ENCODE measurements at regions not wholly inside any gene's neighbourhood (a gene's known extent, or its start where the extent isn't known, plus 50 kb on each side); places are given as distances from the start of the nearest gene placed in this dataset.

DNA sequence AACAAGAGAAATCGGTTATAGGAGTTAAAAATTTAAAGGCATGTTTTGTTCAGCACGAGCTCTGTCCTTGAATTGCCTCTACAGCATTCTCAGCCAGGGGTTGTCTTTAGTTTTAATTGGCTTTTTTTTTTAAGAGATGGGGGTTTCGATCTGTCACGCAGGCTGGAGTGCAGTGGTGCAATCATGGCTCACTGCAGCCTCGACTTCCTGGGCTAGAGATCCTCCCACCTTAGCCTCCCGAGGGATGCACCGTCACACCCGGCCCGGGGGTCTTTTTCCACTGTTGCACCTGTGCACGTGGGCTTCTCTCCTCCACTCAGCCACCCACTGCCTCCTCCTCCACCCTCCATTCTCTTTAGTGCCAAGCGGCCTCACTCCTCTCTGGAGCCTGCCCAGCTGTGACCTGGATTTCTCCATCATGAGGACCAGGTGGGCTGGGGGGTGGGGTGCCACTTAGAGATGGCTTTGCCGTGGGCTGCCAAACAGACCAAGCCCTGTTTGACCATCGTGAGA, 106.8 kb upstream of the SEC14L1 start:
- TF ChIP-seq, protein P1, sequence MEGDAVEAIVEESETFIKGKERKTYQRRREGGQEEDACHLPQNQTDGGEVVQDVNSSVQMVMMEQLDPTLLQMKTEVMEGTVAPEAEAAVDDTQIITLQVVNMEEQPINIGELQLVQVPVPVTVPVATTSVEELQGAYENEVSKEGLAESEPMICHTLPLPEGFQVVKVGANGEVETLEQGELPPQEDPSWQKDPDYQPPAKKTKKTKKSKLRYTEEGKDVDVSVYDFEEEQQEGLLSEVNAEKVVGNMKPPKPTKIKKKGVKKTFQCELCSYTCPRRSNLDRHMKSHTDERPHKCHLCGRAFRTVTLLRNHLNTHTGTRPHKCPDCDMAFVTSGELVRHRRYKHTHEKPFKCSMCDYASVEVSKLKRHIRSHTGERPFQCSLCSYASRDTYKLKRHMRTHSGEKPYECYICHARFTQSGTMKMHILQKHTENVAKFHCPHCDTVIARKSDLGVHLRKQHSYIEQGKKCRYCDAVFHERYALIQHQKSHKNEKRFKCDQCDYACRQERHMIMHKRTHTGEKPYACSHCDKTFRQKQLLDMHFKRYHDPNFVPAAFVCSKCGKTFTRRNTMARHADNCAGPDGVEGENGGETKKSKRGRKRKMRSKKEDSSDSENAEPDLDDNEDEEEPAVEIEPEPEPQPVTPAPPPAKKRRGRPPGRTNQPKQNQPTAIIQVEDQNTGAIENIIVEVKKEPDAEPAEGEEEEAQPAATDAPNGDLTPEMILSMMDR (IDR thresholded peaks at IDR 0.05): no peak
- no peaks in the 10 kb centered on the region for H3K27me3 ChIP-seq
- no peaks in the 10 kb centered on the region for H3K4me1 ChIP-seq
- H3K27ac ChIP-seq: no peak overlapping the region
- intact Hi-C loops (cut with DNase I): no loop called here
- DNase-seq (ENCODE audit: low spot score in 2 of 2): no peak
- H3K36me3 ChIP-seq: no peaks in the 10 kb centered on the region
- peaks cover 9 to 10% of the 10 kb centered on the region in 2 donors for H3K9me3 ChIP-seq
- no peak overlapping the region for H3K4me3 ChIP-seq

DNA sequence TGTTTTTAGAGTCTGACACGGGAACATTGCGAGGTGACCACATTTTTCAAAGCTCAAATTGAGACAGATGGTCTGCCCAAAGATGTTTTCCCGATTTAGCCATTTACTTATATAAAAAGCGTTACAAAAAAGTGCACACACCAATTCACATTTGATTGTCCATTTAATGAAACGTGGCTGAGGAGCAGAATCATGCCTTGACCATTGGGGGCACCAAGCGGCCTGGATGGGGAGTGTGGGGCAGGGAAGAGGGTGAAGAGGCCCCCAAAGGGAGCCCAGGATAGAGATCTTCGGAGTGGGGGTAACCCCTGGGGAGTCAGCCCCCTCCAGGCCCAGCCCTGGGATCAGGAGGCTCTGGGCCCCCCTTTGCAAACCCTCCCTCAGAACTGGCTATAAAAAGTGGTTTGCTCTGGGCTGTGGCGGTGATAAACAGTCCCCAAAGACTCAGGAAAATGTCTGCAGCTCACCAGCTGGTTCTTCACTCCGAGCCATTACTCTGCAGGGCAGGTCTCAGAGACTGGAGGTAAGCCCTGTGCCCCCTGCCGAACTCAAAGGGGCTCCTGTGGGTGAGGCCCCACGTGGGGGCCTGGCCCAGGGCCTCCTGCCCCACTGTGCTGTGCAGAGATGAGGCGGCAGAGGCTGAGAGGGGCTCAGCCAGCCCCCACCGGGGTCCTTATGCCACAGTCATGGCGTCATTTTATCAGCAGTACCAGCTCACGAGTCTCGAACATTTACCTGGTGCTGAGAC, 105.9 kb upstream of the SEC14L1 start:
- no peaks in the 10 kb centered on the region for H3K36me3 ChIP-seq
- intact Hi-C loops (cut with DNase I): no loop called here

DNA sequence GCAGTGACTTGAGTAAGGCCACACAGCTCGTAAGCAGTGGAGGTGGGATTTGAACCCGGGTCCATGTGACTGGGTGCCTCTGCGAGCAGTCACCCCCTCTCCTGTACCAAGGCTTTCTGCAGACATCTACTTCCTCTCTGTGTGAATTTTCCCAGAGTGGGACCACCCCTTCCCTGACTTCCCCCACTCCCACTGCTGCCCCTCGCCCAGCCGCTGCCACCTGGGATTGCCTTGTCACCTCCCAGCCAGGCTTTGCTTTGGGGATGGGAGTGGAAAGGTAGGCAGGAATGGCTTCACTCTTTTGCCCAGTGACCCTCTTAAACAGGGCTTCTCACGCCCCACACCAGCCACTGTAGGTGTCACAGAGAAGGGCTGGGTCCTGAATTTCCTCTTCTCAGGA, 105.2 kb upstream of the SEC14L1 start:
- Histone ChIP-seq H3K27me3 (no peaks in the 10 kb centered on the region), H3K27ac (no peak overlapping the region), H3K9me3 (peaks cover 9 to 10% of the 10 kb centered on the region in 2 donors), H3K36me3 (no peaks in the 10 kb centered on the region), H3K4me3 (no peak overlapping the region), H3K4me1 (no peaks in the 10 kb centered on the region)
- TF ChIP-seq, protein P1 (IDR thresholded peaks at IDR 0.05): no peak
- no peak for DNase-seq (ENCODE audit: low spot score in 2 of 2)
- intact Hi-C loops (cut with DNase I): no loop called here

More for the DNA sequence above, 105.9 kb upstream of the SEC14L1 start:
- Histone ChIP-seq H3K27ac (no peak overlapping the region), H3K4me1 (no peaks in the 10 kb centered on the region), H3K9me3 (peaks cover 9 to 10% of the 10 kb centered on the region in 2 donors), H3K27me3 (no peaks in the 10 kb centered on the region), H3K4me3 (no peak overlapping the region)
- no peak for DNase-seq (ENCODE audit: low spot score in 2 of 2)
- TF ChIP-seq, protein P1 (IDR thresholded peaks at IDR 0.05): no peak

DNA sequence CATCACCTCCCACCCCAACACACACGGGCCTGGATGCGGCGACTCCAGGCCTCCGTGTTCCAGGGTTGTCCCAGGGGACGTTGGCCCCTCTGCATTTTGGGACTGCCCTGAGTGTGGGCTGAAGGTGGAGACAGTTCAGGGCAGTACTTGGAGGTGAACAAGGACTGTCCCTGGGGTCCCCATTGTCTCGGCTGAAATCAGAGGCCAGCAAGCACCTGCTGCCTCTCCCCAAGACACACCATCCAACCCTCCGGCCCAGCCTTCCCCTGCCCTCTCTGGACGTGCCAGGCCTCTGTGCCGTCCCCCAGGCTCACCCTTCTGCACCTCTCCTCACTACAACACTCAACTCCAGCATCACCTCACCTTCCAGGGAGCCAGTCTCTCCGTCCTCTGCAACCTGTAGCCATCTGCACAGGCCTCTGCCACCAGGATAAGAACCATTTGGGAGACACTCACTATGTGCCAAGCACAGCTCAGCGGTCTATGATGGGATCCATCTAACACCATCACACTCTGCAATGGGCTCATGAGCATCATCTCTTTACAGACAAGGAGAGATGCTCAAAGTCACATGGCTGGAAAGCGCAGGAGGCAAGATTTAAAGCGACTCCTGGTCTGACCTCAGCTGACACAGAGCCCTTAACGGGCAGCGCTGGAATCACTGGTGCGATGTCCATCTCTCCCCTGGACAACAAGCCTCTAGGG, 104.5 kb upstream of the SEC14L1 start:
- DNase-seq (ENCODE audit: low spot score in 2 of 2): no peak
- TF ChIP-seq, protein P1 (IDR thresholded peaks at IDR 0.05): no peak

DNA sequence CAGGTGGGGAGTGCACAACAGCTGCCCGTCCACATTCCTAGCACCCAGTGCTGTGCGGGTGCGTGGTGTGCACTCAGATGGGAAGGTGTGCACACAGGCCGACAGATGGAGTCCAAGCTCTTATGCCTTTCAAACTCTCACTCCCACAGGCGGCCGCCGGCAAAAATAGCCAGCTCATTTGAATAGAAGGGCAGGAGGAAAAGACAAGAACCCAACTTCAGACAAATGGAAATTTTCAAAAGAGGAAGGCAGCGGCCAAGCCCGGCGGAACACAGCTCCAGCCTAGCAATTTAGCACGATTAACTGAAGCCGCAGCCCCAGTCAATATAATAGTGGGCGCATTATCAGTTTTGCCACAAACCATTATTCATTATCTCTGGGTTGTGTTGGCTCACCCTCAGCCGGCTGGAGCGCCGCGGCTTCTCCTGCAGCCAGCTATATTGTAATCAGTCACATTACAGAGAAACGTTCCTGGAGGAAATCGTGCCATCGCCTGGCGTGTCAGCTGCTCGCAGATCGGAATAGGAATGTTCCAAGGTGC, 103.9 kb upstream of the SEC14L1 start:
- H3K36me3 ChIP-seq: no peaks in the 10 kb centered on the region
- DNase-seq (ENCODE audit: low spot score in 2 of 2): no peak
- intact Hi-C loops (cut with DNase I): no loop called here
- H3K27me3 ChIP-seq: no peaks in the 10 kb centered on the region
- H3K4me3 ChIP-seq: no peak overlapping the region
- TF ChIP-seq, protein P1 (IDR thresholded peaks at IDR 0.05): no peak
- no peak overlapping the region for H3K27ac ChIP-seq
- H3K4me1 ChIP-seq: no peaks in the 10 kb centered on the region
- H3K9me3 ChIP-seq: peaks cover 3 to 4% of the 10 kb centered on the region in 2 donors

More for the DNA sequence above, 104.5 kb upstream of the SEC14L1 start:
- Histone ChIP-seq H3K27me3 (no peaks in the 10 kb centered on the region), H3K27ac (no peak overlapping the region), H3K36me3 (no peaks in the 10 kb centered on the region), H3K4me1 (no peaks in the 10 kb centered on the region), H3K4me3 (no peak overlapping the region), H3K9me3 (peaks cover 9 to 10% of the 10 kb centered on the region in 2 donors)
- intact Hi-C loops (cut with DNase I): no loop called here

Measured in ascending aorta (tissue), 2 donors.